Kidney (tissue), 13 donors: ENCODE measurements at regions not wholly inside any gene's neighbourhood (a gene's known extent, or its start where the extent isn't known, plus 50 kb on each side); places are given as distances from the start of the nearest gene placed in this dataset.

Experiments
- DNase-seq, 5 donors: peaks; one replicate each; pipeline ENCODE4 v3.0.0-alpha.2; 2013 to 2020
- FAIRE-seq: peaks from 2 replicates; lab custom pipeline; 2012; peaks lifted over from hg19 to GRCh38; lab: Jason Lieb, UNC
- H3K27ac ChIP-seq, 2 donors: one replicate each; pipeline ENCODE4 v1.7.0; 2013; ENCODE audit warnings: low read depth in 2 of 2, low read length in 2 of 2, inconsistent platforms in 1 of 2
- H3K27me3 ChIP-seq: one replicate; pipeline ENCODE4 v1.7.1; 2013; ENCODE audit warnings: low read length, inconsistent platforms; ENCODE audit not compliant: control insufficient read depth, insufficient read depth
- H3K36me3 ChIP-seq, 3 donors: one replicate each; pipeline versions ENCODE4 v1.7.0 to v1.7.1; 2013; ENCODE audit warnings: low read length in 3 of 3, control low read depth in 1 of 3, inconsistent platforms in 1 of 3; ENCODE audit not compliant: insufficient read depth in 3 of 3, control insufficient read depth in 2 of 3
- H3K4me1 ChIP-seq, 3 donors: one replicate each; pipeline versions ENCODE4 v1.7.0 to v1.7.1; 2013; ENCODE audit warnings: low read length in 3 of 3, inconsistent platforms in 1 of 3, low read depth in 1 of 3; ENCODE audit not compliant: control insufficient read depth in 2 of 3, insufficient read depth in 2 of 3
- H3K4me3 ChIP-seq, 3 donors: one replicate each; pipeline versions ENCODE4 v1.7.0 to v1.8.1; 2013; ENCODE audit warnings: low read length in 3 of 3, control low read depth in 1 of 3, inconsistent platforms in 1 of 3
- H3K9ac ChIP-seq, 3 donors: one replicate each; pipeline versions ENCODE4 v1.7.0 to v1.7.1; 2013; ENCODE audit warnings: low read length in 3 of 3, control low read depth in 1 of 3, inconsistent platforms in 1 of 3
- H3K9me3 ChIP-seq, 3 donors: one replicate each; pipeline versions ENCODE4 v1.7.0 to v1.7.1; 2013; ENCODE audit warnings: low read length in 3 of 3, control low read depth in 1 of 3, inconsistent platforms in 1 of 3; ENCODE audit not compliant: control insufficient read depth in 2 of 3, insufficient read depth in 1 of 3
- CTCF ChIP-seq: IDR thresholded peaks from 3 replicates; pipeline ENCODE4 v1.5.1; 2012; ENCODE audit warnings: mild to moderate bottlenecking, moderate library complexity, borderline replicate concordance; ENCODE audit not compliant: insufficient read depth; ENCODE audit errors: extremely low read depth
- intact Hi-C: fragments of 100-400 bp; cut with DNase I; formaldehyde crosslinking; loops from one replicate; pipeline ENCODE4 v1.11.1; 2022
- donor health status: control.
- donor health status: control.
- donor health status: control.
- donor health status: control.
- donor health status: control.
- donor health status: DM: yes; HTN: yes; CAD: no.
- donor health status: Normal renal cell carcinoma (clear cell type).

DNA sequence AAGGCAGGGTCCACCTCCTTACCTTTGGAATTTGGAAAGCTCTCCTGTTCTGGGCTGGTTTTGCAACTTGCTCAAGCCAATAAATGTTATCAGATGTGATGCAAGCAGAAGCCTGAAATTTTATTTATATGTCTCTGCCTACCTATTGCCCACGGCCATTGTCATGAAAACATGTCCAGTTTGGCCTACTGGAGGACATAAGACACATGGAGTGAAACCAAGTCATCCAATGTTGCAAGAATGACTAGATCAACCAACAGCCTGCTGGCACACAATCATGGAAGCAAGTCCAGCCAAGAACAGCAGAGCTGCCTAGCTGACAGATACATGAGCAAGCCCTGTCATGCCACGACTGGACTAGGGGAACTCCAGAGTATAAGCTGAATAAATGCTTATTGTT is 56.7 kb upstream of the IRAK1BP1 start:
- H3K4me3 ChIP-seq: no peak overlapping the region
- no peaks in the 10 kb centered on the region for H3K27me3 ChIP-seq
- TF ChIP-seq CTCF: no peak
- H3K27ac ChIP-seq: no peak overlapping the region
- H3K9ac ChIP-seq: no peak overlapping the region
- no peaks in the 10 kb centered on the region for H3K36me3 ChIP-seq
- no peak for FAIRE-seq
- H3K9me3 ChIP-seq: peaks cover 0 to 2% (median 0%) of the 10 kb centered on the region in 3 donors
- H3K4me1 ChIP-seq: no peaks in the 10 kb centered on the region
- no peak for DNase-seq
- intact Hi-C loops: no loop called here
